NCI-H1092 treated with DMSO at 0.1 percent for 48 hours (cell line): ENCODE measurements at regions not wholly inside any gene's neighbourhood (a gene's known extent, or its start where the extent isn't known, plus 50 kb on each side); places are given as distances from the start of the nearest gene placed in this dataset.

Source experiments
- DNase-seq: peaks from one replicate; lab custom pipeline; 2025; lab: John Stamatoyannopoulos, UW

DNA sequence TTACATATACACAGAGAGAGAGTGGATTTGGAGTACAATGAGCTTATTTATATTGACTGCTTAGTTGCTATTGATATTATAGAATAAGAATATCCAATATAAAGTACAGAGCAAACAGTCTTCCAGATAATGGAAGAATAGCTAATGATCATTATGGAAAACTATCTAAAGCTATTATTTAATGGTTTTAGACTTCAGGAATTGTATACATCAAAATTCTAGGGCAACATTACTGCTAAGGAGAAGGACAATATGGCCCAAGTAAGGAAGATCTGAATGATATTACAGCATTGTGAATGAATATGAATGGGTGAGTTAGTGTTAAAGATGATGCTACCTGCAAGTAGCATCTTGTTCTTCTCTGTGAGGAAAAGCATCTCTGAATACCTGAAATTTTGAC, 604.2 kb upstream of the PCDH20 start:
- DNase-seq: no peak

DNA sequence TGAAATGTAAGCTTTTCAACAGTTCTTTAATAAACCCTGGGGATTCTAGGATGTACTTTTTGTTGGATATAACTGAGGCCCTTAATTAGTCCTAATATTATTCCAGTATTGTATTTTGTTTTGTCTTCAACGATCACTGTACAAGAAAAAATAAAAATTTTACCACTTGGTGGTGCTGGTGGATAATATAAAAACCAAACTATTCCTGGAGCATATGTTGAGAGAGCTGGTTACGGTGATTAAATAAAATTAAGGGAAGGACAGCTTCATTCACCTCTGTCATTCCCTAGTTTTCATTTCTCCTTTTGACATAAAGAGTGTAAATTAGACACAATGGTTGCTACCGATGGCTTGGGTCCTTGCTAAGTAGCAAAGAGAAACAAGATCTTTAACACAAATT, 598.6 kb upstream of the PCDH20 start:
- peak; percentile 70 for DNase-seq

DNA sequence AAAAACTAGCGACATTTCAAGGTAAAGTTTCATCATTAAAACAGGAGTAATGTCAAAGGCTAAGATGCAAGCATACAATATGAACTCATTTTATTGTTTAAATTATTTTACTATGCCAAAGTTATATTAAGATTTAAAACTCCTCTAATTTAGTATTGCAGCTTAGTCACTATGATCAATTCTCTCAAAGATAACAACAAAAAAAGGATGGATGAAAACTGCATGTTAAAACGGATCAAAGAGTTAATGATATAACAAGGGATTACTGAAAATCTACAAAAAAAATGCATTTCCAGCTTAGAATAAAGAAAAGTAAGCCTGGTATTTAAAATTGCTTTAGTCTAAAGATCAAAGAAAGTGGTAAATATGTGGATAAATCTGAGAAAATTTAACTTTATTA, 587.8 kb upstream of the PCDH20 start:
- no peak for DNase-seq

DNA sequence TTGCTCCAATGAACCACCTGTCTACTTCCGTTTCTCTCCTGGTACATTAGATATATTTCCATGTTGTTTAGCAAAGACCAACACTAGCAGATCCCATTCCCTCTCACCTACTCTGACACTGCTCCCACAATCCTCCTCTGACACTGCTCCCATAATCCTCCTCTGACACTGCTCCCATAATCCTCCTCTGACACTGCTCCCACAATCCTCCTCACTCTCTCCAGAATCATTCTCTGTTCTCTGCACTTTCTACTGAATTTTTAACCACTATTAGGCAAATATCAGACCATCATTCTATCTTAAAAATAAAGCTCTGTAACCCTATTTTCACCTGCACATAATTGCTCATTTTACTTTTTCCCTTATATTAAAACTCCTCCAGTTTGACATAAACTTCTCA, 578.5 kb upstream of the PCDH20 start:
- DNase-seq: no peak

DNA sequence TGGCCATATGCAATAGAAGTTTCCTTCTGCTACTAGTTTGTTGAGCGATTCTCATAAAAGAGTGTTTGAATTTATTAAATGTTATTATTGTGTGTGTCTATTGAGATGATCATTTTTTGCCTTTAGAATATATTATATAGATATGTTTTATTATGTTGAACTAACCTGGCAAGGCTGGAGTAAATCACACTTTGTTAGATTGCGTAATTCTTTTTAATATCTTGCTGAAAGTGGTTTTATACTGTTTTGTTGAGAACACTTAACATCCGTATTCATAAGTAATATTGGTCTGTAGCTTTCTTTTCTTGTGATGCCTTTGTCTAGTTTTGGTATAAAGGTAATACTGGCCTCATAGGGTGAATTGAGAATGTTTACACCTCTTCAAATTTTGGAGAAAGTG, 574.3 kb upstream of the PCDH20 start:
- DNase-seq: no peak

DNA sequence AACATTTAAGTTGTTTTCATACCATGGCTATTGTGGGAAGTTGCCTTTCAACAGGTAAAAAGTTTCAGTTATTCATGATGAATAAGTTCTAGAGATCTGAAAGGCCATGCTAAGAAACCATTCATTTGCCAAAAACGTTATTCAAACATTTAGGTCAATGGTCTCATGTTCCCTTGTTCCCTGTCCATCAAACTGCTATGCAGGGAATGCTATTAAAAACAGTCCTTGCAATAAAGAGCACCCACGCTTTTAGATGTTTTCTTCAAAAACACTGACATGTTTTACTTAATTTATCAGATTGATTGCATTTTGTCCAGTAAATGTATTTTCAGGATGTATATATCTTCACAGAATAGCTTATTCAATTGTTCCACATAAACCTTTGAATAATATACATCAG, 573.2 kb upstream of the PCDH20 start:
- no peak for DNase-seq

DNA sequence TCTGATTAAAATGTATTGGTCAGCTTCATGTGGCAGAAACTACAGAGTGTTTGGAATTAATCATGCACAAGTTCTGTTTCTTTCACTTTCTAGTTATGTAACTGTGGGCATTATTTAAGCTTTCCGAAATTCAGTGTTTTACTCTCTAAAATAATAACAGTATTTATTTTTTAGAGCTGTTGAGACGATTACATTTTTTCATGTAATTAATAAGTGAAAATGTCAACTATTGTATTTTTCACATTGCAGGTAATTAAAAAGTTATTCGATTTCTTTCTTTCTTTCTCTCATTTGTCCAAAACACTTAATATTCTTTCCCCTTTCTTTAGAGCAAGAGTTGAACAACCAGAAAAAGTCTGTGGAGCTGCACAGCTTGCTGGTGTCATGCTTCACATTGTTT, 559.4 kb upstream of the PCDH20 start:
- no peak for DNase-seq

DNA sequence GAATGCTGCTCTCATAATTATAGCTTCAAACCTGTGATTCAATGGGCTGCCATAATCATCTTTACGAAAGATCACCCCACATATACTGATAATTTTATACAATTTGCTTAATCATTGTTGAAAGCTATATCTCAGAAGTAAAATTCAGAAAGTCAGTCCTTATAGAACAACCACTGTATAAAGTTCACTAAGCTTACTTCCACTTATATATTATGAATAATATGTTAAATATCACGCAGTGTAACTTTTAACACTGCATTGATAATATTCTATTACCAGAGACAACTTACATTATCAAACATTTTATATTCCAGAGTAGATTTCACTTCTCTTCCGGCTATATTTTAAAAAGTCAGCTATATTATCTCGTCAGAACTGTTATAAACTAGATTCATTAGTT, 550.1 kb upstream of the PCDH20 start:
- no peak for DNase-seq

DNA sequence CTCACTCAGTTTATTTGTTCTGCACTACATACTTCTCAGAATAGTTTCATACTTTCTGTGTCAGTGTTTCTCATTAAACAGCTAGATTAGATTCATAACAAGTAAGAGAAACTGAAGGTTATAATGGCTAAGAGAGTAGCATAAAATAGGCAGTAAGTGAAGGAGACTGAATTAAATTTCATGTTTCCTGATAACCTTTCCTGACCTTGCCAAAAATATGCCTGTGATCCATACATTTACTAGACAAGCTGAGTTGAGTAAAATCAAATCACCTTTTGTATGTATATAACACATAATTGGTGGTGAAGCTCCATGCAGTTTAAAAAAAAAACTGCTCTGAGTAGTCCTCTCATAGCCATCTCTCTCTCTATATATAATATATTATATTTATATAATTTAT, 545.3 kb upstream of the PCDH20 start:
- no peak for DNase-seq

DNA sequence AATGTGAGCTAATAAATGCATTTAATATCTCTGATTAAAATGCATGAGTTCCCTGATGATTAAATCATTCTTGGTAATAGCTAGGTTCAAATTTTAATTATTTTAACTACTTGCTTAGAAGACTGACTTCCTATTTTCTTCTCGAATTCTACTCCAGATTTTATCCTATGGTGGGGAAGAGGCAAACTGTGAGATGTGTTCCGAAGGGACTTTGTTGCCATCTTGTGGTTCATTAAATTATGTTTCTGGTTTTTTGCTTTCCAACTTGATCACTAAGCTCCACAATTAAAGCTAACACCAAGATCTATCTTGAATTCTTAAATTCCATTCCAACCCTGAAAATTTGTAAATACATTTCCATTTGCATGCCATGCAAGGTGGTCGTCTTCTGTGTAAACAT, 538.4 kb upstream of the PCDH20 start:
- DNase-seq: peak; percentile 50

DNA sequence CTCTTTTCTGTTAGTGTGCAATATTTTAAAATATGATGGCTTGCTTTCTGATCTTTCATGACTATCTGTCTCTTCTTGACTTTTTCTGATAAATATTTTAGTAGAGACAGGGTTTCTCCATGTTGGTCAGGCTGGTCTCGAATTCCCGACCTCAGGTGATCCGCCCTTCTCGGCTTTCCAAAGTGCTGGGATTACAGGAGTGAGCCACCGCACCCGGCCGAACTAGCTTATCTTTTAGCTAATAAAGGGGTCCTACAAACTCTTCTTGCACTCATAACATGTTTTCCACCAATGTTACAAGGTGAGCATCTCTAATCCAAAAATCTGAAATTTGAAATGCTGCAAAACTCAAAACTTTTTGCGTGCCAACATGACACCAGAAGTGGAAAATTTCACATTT, 535.2 kb upstream of the PCDH20 start:
- DNase-seq: no peak

DNA sequence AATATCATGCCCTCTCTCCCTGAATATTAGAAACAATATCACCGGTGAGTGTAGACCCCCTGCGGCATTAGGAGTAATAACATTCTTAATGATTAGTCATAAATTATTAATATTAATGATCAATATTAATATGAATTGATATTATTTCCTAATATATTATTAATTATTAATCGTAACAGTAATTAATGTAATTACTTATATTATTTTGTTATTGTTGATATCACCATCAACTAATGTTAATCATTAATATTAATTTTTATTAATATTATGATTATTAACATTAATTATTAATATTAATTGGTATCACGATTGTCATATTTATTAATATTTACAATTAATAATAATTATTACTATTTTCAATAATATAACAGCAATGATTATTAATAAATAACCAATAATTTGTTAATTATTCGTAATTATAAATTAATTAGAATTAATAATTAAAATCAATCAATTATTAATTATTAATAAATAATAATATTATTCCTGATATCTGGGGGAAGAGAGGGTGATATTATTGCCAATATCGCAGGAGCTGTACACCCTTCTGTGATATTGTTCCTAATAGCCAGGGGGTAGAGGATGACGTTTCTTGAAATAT, 528.8 kb upstream of the PCDH20 start:
- no peak for DNase-seq

DNA sequence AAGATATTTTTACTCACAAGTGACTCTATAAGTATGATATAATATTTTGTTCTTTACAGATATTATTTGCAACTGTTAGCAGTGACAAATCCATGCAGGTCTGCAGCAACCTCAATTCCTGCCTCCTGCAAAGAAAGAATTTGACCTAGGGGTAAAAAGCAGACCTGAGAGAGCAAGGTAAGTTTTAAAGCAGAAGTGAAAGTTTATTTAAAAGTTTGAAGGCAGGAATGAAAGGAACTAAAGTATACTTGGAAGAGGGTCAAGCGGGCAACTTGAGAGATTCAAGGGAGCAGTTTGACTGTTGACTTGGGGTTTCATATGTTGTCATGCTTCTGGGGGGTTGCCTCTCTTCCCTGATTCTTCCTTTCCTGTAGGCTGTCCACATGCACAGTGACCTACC, 520.1 kb upstream of the PCDH20 start:
- DNase-seq: no peak

DNA sequence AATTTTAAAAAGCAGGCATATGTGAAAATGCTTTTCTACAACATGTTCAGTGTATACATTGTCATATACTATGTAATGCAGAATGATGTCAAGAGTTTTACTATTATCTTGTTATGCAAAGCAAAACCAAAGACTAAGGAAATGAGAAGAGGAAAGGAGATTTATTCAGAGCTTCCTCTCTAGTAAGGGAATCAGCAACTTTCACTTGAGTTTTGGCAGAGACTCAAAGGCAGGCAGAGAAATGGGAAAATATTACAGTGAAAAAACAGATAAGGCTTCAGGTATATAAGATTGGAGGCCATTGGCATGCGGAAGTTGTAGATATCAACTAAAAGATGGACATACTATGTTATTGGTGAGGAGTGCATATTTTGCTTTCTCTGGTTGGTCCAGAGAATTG, 512.0 kb upstream of the PCDH20 start:
- no peak for DNase-seq

DNA sequence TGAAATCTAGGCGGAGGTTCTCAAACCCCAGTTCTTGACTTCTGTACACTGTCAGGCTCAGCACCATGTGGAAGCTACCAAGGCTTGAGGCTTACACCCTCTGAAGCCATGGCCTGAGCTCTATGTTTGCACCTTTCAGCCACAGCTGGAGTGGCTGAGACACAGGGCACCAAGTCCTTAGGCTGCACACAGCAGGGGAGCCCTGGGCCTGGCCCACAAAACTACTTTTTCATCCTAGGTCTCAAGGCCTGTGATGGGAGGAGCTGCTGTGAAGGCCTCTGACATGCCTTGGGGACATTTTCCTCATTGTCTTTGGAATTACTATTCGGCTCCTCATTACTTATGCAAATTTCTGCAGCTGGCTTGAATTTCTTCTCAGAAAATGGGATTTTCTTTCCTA, 503.2 kb upstream of the PCDH20 start:
- no peak for DNase-seq

DNA sequence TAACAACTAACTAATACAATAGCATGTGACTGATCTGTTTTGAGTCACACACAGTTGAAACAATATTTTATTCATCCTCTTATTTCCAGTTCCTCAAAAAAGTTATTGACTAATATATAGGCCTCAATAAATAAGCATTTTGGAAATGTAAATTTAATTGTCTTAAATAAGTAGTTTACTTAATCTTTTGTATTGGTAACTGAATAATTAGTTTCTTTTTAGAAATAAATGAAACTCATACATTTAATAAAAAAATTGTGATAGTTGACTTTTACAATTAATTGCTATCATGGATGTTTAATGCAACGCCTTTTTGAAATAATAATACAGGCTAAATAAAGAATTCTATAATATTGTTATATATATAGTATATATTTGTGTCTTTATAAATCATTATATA, 500.8 kb upstream of the PCDH20 start:
- no peak for DNase-seq

DNA sequence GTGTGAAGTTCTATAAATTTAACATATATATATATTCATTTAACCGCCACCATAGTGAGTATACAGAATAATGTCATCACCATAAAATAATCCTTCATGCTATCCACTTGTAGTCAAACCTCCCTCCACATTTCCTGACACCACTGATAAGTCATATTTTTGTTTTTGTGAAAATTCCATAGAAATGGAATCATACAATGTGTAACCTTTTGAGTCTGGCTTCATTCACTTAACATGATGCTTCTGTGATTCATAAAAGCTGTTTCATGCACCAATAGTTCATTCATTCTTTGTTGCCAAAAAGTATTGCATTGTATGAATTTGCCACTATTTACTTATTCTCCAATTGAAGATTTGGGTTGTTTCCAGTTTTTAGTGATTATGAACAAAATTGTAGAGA, 497.5 kb upstream of the PCDH20 start:
- DNase-seq: no peak

DNA sequence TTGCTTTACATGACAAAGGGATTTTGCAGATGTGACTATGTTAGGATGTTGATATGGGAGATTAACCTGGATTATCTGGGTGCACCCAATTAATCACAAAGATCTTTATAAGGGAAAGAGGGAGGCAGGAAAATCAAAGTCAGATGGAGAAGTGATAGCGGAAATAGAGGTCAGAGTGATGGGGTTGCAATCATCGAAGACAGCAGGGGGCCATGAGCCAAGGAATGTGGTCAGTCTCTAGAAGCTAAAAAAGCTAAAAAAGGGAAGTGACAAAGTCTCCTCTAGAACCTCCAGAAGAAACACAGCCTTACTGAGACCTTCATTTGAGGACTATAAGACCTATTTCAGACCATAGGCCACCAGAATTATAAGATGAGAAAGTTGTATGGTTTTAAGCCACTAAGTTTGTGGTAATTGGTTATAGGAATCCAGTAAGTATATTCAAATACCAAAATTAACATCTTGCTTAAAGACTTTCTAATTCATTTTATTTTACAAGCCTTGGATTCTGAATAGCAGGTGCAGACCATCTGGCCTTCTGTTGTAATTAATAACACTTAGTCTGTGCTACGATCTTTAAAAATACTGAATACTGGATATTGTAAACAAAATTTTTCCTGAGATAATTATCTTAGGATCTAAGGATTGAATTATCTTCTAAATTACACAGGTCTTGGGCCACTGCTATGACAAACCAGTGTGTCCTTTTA, 493.4 kb upstream of the PCDH20 start:
- DNase-seq: no peak

DNA sequence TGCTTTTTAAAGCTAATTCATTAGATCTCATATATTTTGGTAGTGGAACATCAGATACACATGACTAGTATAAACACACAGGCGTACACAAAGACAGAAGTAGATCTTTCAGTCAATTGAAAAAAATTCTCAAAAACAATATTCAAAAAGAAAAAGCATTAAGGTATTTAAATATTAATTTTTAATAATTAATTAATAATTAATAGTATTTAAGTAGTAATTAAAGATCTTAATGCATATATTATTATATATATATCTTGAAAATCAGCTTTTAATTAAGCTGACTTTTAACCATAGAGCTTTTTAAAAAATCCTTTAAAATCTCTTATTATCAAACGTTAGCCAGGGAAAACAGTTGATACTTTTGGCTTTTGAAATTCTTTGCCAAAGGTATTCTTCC, 489.4 kb upstream of the PCDH20 start:
- DNase-seq: no peak

DNA sequence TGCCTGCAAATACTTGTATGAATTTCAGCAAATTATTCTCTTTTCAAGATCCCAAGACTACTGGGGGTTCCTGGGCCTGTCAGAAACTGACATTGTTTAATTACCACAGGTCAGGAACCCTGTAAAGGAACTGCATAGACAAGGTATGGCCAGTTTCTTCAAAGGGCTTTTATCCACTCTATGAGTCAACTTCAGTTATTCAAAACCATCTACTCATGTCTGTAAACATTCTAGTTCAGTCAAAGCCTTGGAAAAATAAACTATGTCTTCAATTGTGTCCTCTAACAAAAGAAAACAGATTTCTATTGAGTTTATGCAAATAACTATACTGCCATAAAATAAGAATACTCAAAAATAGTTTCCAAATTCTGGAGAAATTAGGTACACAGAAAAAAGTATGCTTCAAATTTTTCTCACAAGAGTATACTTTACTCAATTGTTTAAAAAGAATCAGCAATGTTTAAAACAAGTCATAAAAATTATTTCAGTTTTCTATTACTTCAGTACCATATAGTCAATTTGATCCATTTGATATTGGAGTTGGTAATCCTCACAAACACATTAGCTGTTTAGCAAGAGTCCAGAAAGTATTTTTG, 486.4 kb upstream of the PCDH20 start:
- no peak for DNase-seq

DNA sequence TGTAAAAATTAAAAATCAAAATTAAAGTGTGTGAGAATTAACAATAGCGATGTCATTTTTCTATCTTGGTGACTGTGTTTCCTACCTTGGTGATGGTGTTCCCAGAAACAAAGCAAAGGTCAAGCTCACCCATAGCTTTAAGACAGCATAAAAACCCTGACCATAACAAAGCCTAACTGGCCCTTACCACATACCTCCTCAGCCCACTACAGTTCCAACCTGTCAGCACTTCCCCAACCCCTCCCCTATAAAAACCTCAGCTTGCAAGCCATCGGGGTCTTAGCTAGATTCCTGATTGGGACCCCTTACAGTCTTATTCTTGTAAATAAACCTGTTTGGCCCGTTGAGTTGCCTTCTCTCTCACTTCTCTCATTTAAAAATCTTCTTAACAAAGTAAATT, 484.4 kb upstream of the PCDH20 start:
- no peak for DNase-seq

DNA sequence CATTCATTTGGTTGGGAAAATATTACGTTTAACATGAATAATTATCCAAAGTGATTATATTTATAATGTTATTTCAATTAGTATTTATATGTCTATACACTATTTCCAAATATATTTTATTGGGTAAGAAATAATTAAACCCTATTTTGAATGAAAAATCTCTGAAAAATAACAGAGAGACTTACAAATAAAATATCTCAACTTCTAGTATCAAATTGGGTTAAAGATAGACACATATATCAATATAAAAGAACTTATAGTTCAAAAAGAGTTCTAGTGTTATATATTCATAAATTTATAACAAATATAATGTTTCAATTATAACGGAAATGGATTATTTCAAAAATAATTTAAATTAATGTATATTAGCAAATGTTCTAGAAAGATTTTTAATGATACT, 482.6 kb upstream of the PCDH20 start:
- DNase-seq: no peak

DNA sequence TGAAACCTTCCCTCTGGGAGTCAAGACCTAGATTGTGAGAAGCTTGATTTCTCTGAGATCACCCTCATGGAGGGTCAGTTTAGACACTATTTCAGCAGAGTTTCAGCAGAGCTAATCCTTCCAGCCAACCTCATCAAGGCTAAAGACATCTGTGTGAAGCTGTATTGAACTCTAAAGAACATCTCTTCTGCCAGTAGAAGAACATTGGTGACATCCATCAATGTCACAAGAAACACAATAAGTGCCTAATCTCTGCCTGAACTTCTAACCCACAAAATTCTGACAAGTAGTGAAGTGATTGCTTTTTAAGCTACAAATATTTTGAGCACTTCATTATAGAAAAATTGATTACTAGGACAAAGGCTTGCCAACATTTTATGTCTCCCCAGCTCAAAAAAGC, 475.8 kb upstream of the PCDH20 start:
- no peak for DNase-seq

DNA sequence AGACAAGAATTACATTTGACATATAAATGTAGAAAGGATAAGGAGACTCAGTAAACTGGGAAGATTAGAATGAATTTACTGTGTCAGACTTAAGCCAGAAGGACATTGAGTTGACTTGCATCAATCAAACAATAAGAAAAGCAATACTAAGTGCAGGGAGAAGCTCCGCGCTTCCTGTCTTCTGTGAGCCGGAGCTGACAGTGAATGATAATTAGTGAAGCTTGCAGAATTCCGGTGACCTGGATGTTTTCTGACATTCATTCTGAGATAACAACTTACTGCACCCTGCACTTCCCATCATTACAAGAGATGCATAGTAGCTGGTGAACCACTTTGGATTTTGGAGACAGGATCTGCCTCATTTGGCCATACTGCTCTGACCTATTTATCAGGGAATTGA, 469.2 kb upstream of the PCDH20 start:
- no peak for DNase-seq
